ENCODE measurements at regions not wholly inside any gene's neighbourhood (a gene's known extent, or its start where the extent isn't known, plus 50 kb on each side); places are given as distances from the start of the nearest gene placed in this dataset.

GRCh38 chr4:96189761-96190160 is 349.9 kb downstream of the PDHA2 start:
- no peaks in the 10 kb centered on the region for H3K9me3 ChIP-seq (ENCODE audit: severe bottlenecking)
- no peak overlapping the region for H3K27ac ChIP-seq
- no peak overlapping the region for H3K4me3 ChIP-seq (ENCODE audit: low read depth, low read length)
- H3K36me3 ChIP-seq, result no peaks in the 10 kb centered on the region
- no peak for TF ChIP-seq CTCF (IDR thresholded peaks at IDR 0.05; ENCODE audit: low read depth, low read length)
- H3K27me3 ChIP-seq (ENCODE audit: insufficient read depth, low read depth, severe bottlenecking), result no peaks in the 10 kb centered on the region
- no peak for DNase-seq

GRCh38 chr4:96193061-96193460 is 353.2 kb downstream of the PDHA2 start:
- no peak for DNase-seq
- Histone ChIP-seq H3K4me3 (ENCODE audit: low read depth, low read length) (no peak overlapping the region), H3K9me3 (ENCODE audit: severe bottlenecking) (no peaks in the 10 kb centered on the region), H3K27ac (no peak overlapping the region), H3K36me3 (no peaks in the 10 kb centered on the region), H3K27me3 (ENCODE audit: insufficient read depth, low read depth, severe bottlenecking) (no peaks in the 10 kb centered on the region)
- TF ChIP-seq CTCF (IDR thresholded peaks at IDR 0.05; ENCODE audit: low read depth, low read length), result no peak

- Histone ChIP-seq H3K27ac (no peak overlapping the region), H3K27me3 (ENCODE audit: insufficient read depth, low read depth, severe bottlenecking) (no peaks in the 10 kb centered on the region), H3K4me3 (ENCODE audit: low read depth, low read length) (no peak overlapping the region), H3K36me3 (no peaks in the 10 kb centered on the region), H3K9me3 (ENCODE audit: severe bottlenecking) (no peaks in the 10 kb centered on the region)
- no peak for TF ChIP-seq CTCF (IDR thresholded peaks at IDR 0.05; ENCODE audit: low read depth, low read length)
- DNase-seq, result no peak
Observed at GRCh38 chr4:96194993-96195392, 355.1 kb downstream of the PDHA2 start.

- Histone ChIP-seq H3K27ac (no peak overlapping the region), H3K4me3 (ENCODE audit: low read depth, low read length) (no peak overlapping the region), H3K27me3 (ENCODE audit: insufficient read depth, low read depth, severe bottlenecking) (no peaks in the 10 kb centered on the region), H3K36me3 (no peaks in the 10 kb centered on the region), H3K9me3 (ENCODE audit: severe bottlenecking) (no peaks in the 10 kb centered on the region)
- DNase-seq, result no peak
- no peak for TF ChIP-seq CTCF (IDR thresholded peaks at IDR 0.05; ENCODE audit: low read depth, low read length)
Observed at GRCh38 chr4:96205143-96205936, 365.4 kb downstream of the PDHA2 start.

GRCh38 chr4:96227515-96227914 is 387.6 kb downstream of the PDHA2 start:
- Histone ChIP-seq H3K27ac (no peak overlapping the region), H3K27me3 (ENCODE audit: insufficient read depth, low read depth, severe bottlenecking) (no peaks in the 10 kb centered on the region), H3K9me3 (ENCODE audit: severe bottlenecking) (no peaks in the 10 kb centered on the region), H3K36me3 (no peaks in the 10 kb centered on the region), H3K4me3 (ENCODE audit: low read depth, low read length) (no peak overlapping the region)
- no peak for TF ChIP-seq CTCF (IDR thresholded peaks at IDR 0.05; ENCODE audit: low read depth, low read length)
- DNase-seq, result no peak

- DNase-seq, result no peak
- Histone ChIP-seq H3K36me3 (no peaks in the 10 kb centered on the region), H3K4me3 (ENCODE audit: low read depth, low read length) (no peak overlapping the region), H3K27ac (no peak overlapping the region), H3K9me3 (ENCODE audit: severe bottlenecking) (no peaks in the 10 kb centered on the region), H3K27me3 (ENCODE audit: insufficient read depth, low read depth, severe bottlenecking) (no peaks in the 10 kb centered on the region)
- TF ChIP-seq CTCF (IDR thresholded peaks at IDR 0.05; ENCODE audit: low read depth, low read length), result no peak
Observed at GRCh38 chr4:96228463-96228862, 388.6 kb downstream of the PDHA2 start.

Data from WERI-Rb-1 (cell line).